ENCODE measurements at regions not wholly inside any gene's neighbourhood (a gene's known extent, or its start where the extent isn't known, plus 50 kb on each side); places are given as distances from the start of the nearest gene placed in this dataset.
"Not testable (repeated sequence)": the region's sequence is repeated elsewhere in the genome, so short reads cannot be mapped to it uniquely, and the experiment has no call there.

GRCh38 chrX:123788193-123788592 lies 55.3 kb upstream of the THOC2 start:
- not testable (repeated sequence) for TF ChIP-seq CTCF, POLR2A (IDR thresholded peaks at IDR 0.05)

Measured in lower leg skin (tissue), 3 donors.